PC-9 (cell line): ENCODE measurements at regions not wholly inside any gene's neighbourhood (a gene's known extent, or its start where the extent isn't known, plus 50 kb on each side); places are given as distances from the start of the nearest gene placed in this dataset.
"Not testable (repeated sequence)": the region's sequence is repeated elsewhere in the genome, so short reads cannot be mapped to it uniquely, and the experiment has no call there.

Experiments used
- BruUV-seq: library from RNA; stranded (reverse); fragments of 400-500 nt; replicated peaks from 2 replicates; lab custom pipeline; 2021; lab: Mats Ljungman, UMichigan
- CTCF ChIA-PET: fragments of 300-600 bp; sonication (Branson Sonifier 250); formaldehyde crosslinking; loops from one replicate; lab custom pipeline; 2022; ENCODE audit warnings: antibody characterized with exemption; lab: Charles Lee
- POLR2A ChIA-PET: fragments of 300-600 bp; sonication (Branson Sonifier 250); formaldehyde crosslinking; loops from one replicate; lab custom pipeline; 2022; ENCODE audit warnings: antibody characterized with exemption; ENCODE audit not compliant: unreplicated experiment; lab: Charles Lee
- DNase-seq, 2 experiments: peaks; one replicate each; pipeline versions ENCODE4 v3.0.0 to v3.0.0-alpha.2; 2015 to 2022; ENCODE audit warnings: mixed read lengths in 1 of 2
- H2AFZ ChIP-seq: fragments of 200-600 bp; sonication (generic); 2 replicates; pipeline ENCODE4 v1.8.1; 2017; ENCODE audit warnings: antibody characterized with exemption
- H3F3A ChIP-seq: fragments of 200-600 bp; sonication (generic); 2 replicates; pipeline ENCODE4 v1.8.1; 2017; ENCODE audit warnings: antibody characterized with exemption, mild to moderate bottlenecking, low read depth; ENCODE audit not compliant: insufficient read depth
- H3K27ac ChIP-seq: fragments of 200-600 bp; sonication (generic); 2 replicates; pipeline ENCODE4 v1.6.1; 2016; ENCODE audit warnings: mixed run types
- H3K27me3 ChIP-seq: fragments of 200-600 bp; sonication (generic); 2 replicates; pipeline ENCODE4 v1.6.1; 2016; ENCODE audit warnings: low read depth, mixed run types; ENCODE audit not compliant: insufficient read depth
- H3K36me3 ChIP-seq: fragments of 200-600 bp; sonication (generic); 2 replicates; pipeline ENCODE4 v1.6.1; 2016; ENCODE audit warnings: low read depth, mixed run types
- H3K4me1 ChIP-seq: fragments of 200-600 bp; sonication (generic); replicated peaks from 2 replicates; pipeline ENCODE4 v1.6.1; 2016; ENCODE audit warnings: mixed run types; ENCODE audit not compliant: insufficient read depth
- H3K4me2 ChIP-seq: fragments of 200-600 bp; sonication (generic); 2 replicates; pipeline ENCODE4 v1.6.1; 2017; ENCODE audit warnings: mixed run types
- H3K4me3 ChIP-seq: fragments of 200-600 bp; sonication (generic); 2 replicates; pipeline ENCODE4 v1.6.1; 2016; ENCODE audit warnings: mixed run types
- H3K79me2 ChIP-seq: fragments of 200-600 bp; sonication (generic); 2 replicates; pipeline ENCODE4 v1.6.1; 2017; ENCODE audit warnings: low read depth, mixed run types
- H3K9me2 ChIP-seq: fragments of 200-600 bp; sonication (generic); 2 replicates; pipeline ENCODE4 v1.8.1; 2017; ENCODE audit warnings: mild to moderate bottlenecking; ENCODE audit not compliant: insufficient read depth
- H3K9me3 ChIP-seq: fragments of 200-600 bp; sonication (generic); 2 replicates; pipeline ENCODE4 v1.8.1; 2016; ENCODE audit warnings: low read depth; ENCODE audit not compliant: insufficient read depth
- H4K20me1 ChIP-seq: fragments of 200-600 bp; sonication (generic); 2 replicates; pipeline ENCODE4 v1.8.1; 2017; ENCODE audit not compliant: insufficient read depth
- CTCF ChIP-seq: fragments of 200-600 bp; sonication (generic); conservative IDR thresholded peaks from 2 replicates; pipeline ENCODE4 v1.6.1; 2017; ENCODE audit warnings: mixed run types, antibody characterized with exemption, mild to moderate bottlenecking, moderate library complexity
- EZH2 ChIP-seq: fragments of 200-600 bp; sonication (generic); IDR thresholded peaks from 2 replicates; pipeline ENCODE4 v1.8.0; 2017; ENCODE audit warnings: antibody characterized with exemption, low read depth
- intact Hi-C: fragments of 100-400 bp; cut with micrococcal nuclease; formaldehyde crosslinking; loops from one replicate; pipeline ENCODE4 v1.10.0; 2022; ENCODE audit not compliant: unreplicated experiment

DNA sequence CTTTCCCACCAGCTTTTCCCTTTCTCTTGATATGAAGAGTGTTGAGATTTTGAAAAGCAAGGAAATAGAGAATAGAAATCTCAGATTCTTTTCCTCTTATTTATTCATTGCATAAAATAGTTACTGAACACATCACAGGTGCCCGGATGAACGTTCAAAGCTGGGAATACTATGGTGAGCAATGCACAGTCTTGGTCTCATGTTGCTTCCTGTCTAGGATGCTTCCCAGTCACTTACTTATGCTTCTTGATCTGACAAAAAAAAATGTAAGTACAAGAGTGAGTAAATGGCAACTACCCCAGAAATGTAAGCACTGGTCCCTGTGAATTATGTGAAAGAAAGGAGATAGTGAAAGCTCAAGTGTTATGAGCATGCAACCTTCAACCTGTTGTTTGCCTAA is 153.5 kb upstream of the S1PR3 start:
- ChIA-PET POLR2A (no interaction called here), CTCF (no interaction called here)
- no peaks in the 10 kb centered on the region for H3K36me3 ChIP-seq
- H3K9me2 ChIP-seq: no peaks in the 10 kb centered on the region
- no peaks in the 10 kb centered on the region for H3F3A ChIP-seq
- intact Hi-C loops: no loop called here
- no peaks in the 10 kb centered on the region for H3K9me3 ChIP-seq
- BruUV-seq: no TSS peak
- peaks cover 11% of the 10 kb centered on the region for H3K4me1 ChIP-seq
- H3K4me2 ChIP-seq: no peak overlapping the region
- no peaks in the 10 kb centered on the region for H3K27me3 ChIP-seq
- H4K20me1 ChIP-seq: no peaks in the 10 kb centered on the region
- H2AFZ ChIP-seq: no peak overlapping the region
- H3K27ac ChIP-seq: no peak overlapping the region
- no peak for TF ChIP-seq EZH2
- TF ChIP-seq CTCF: no peak
- DNase-seq: no peak
- no peaks in the 10 kb centered on the region for H3K79me2 ChIP-seq
- H3K4me3 ChIP-seq: no peak overlapping the region

DNA sequence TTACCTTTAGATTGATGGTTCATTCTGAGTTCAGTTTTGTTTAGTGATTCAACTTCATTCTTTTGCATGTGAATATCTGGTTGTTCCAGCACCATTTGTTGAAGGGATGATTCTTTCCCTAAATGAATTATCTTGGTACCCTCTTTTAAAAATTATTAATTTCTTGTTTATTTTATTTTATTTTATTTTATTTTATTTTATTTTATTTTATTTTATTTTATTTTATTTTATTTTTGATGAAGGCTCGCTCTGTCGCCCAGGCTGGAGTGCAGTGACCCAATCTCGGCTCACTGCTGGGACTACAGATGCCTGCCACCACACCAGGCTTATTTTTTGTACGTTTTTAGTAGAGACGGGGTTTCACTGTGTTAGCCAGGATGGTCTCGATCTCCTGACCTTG is 141.4 kb upstream of the S1PR3 start:
- H4K20me1 ChIP-seq, POLR2A ChIA-PET, H3K9me2 ChIP-seq, H3K9me3 ChIP-seq, H3K36me3 ChIP-seq, BruUV-seq, DNase-seq, H3K4me3 ChIP-seq, H3K27me3 ChIP-seq, H3K4me2 ChIP-seq, intact Hi-C loops, H3K27ac ChIP-seq, H3K79me2 ChIP-seq, H2AFZ ChIP-seq, CTCF ChIA-PET: not testable (repeated sequence)
- H3F3A ChIP-seq: peaks cover 18% of the 10 kb centered on the region; the same call in 1 of the 2 replicates
- peaks cover 15% of the 10 kb centered on the region for H3K4me1 ChIP-seq

DNA sequence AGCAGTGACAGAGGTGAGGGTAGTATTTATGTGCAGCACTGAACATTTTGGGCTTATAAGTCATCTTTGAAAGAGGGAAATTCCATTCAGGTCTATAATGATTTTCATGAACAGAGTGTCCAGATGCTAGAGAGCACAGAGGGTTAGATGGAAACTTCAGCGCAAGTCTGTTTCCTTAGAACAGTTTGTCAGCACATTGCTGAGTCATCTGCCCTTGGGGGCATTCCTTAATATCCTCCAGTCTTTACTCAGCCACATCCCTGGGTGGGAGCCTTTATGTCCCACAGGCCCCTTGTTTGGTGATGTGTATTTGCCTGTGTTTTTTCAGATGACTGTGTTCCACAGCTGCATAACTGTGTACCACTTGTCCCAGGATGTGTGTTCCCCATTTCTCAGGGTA is 138.5 kb upstream of the S1PR3 start:
- peaks cover 15% of the 10 kb centered on the region for H3K4me1 ChIP-seq
- H3K4me3 ChIP-seq: no peak overlapping the region
- no peaks in the 10 kb centered on the region for H3K36me3 ChIP-seq
- H3F3A ChIP-seq: peaks cover 18% of the 10 kb centered on the region; the same call in 1 of the 2 replicates
- CTCF ChIA-PET: interaction anchor here (0.6 kb wide), 1 partner anchor 76 kb away, joined by 12 read pairs; no protein-coding TSS in a partner anchor
- H2AFZ ChIP-seq: no peak overlapping the region
- peak; percentile 75 to 84 for DNase-seq
- TF ChIP-seq EZH2: no peak
- TF ChIP-seq CTCF: no peak
- no peaks in the 10 kb centered on the region for H3K79me2 ChIP-seq
- BruUV-seq: no TSS peak
- no peaks in the 10 kb centered on the region; the same call in 1 of the 2 replicates for H3K9me2 ChIP-seq
- POLR2A ChIA-PET: no interaction called here
- H3K9me3 ChIP-seq: peaks cover 12% of the 10 kb centered on the region
- intact Hi-C loops: no loop called here
- peak overlapping the region; percentile 30; the same call in 1 of the 2 replicates for H3K4me2 ChIP-seq
- peak overlapping the region; percentile 51 for H3K27ac ChIP-seq
- no peaks in the 10 kb centered on the region for H4K20me1 ChIP-seq
- H3K27me3 ChIP-seq: no peaks in the 10 kb centered on the region

- no peak for DNase-seq
- Histone ChIP-seq H3K27me3 (no peaks in the 10 kb centered on the region), H3K4me2 (no peak overlapping the region), H3K79me2 (no peaks in the 10 kb centered on the region), H3K4me1 (no peaks in the 10 kb centered on the region), H3F3A (no peaks in the 10 kb centered on the region), H3K9me3 (peaks cover 6% of the 10 kb centered on the region; the same call in 1 of the 2 replicates), H2AFZ (no peak overlapping the region), H4K20me1 (no peaks in the 10 kb centered on the region), H3K4me3 (no peak overlapping the region), H3K36me3 (no peaks in the 10 kb centered on the region; the same call in 1 of the 2 replicates), H3K27ac (no peak overlapping the region), H3K9me2 (no peaks in the 10 kb centered on the region)
- intact Hi-C loops: no loop called here
- POLR2A ChIA-PET: no interaction called here
- BruUV-seq: no TSS peak
- CTCF ChIA-PET: no interaction called here
- TF ChIP-seq EZH2: no peak
- no peak for TF ChIP-seq CTCF
Measured at GRCh38 chr9:88870627-88871026, 120.6 kb upstream of the S1PR3 start.
